HG02571 (cell line): ENCODE measurements at regions not wholly inside any gene's neighbourhood (a gene's known extent, or its start where the extent isn't known, plus 50 kb on each side); places are given as distances from the start of the nearest gene placed in this dataset.

Experiments used
- ATAC-seq: cut with Tn5 transposase; IDR thresholded peaks from one replicate; pipeline ENCODE4 v1.9.1; 2021; ENCODE audit warnings: mild to moderate bottlenecking, moderate library complexity; ENCODE audit not compliant: unreplicated experiment

- no peak for ATAC-seq
Measured at GRCh38 chr3:19093084-19093483, 55.2 kb upstream of the KCNH8 start.

GRCh38 chr3:19077388-19077787, 70.9 kb upstream of the KCNH8 start:
- no peak for ATAC-seq

GRCh38 chr3:19075037-19075436, 73.3 kb upstream of the KCNH8 start:
- no peak for ATAC-seq

GRCh38 chr3:19074257-19074900, 73.9 kb upstream of the KCNH8 start:
- no peak for ATAC-seq

GRCh38 chr3:19073341-19074105, 74.8 kb upstream of the KCNH8 start:
- no peak for ATAC-seq

GRCh38 chr3:19070325-19070724, 78.0 kb upstream of the KCNH8 start:
- no peak for ATAC-seq

DNA sequence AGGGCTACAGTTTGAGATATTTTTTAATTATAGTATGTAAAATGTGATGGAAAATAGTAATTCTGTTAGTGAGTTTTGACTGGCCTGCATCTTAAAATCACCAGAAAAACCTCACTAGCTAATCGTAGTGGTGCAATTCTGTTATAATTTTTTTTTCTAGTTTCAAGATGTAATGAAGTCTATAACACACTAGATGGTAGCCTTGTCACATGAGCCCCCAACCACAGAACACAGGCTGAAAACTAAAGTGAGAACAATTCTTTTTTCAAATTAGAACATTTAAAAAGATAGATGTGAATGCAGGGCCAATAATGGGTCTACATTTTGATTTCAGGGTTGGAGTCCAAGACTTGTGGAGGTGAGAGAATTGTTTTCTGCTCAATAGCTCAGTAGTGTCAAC, 83.3 kb upstream of the KCNH8 start:
- no peak for ATAC-seq

DNA sequence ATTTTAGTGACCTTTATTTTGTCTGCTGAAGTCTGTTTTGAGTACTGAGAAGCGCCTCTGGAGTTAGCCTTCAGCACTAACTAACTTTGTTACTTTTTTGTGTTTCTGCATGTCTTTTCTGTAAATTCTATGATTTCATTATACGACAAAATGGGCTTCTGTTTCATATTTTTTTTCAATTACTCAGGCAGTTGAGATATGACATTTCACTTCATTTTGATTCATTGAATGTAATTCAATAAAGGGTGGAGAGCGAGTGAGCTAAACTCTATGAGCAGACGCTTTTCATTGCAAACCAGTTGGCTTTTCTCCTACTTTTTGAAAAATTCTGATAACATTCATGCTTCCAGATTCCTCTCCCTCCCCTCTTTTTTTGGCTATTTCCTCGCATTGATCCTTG, 84.4 kb upstream of the KCNH8 start:
- ATAC-seq: no peak

DNA sequence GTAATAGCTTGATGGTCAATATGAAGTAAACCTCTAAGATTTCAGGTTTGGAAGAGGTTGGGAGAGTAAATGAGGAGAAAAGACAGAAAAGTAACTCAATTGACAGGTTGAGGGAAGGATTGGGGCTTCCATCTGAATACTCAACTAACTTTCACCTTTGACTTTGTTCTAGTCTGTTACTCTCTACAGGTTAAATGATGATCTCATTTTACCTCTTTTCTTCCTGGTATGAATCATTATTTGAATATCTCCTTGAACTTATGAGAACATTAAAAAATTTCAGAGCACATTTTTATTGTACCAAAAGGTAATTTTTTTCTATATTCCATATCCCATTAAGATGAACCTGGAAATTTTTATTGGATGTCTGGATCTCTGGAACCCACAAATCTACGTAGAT, 87.9 kb upstream of the KCNH8 start:
- no peak for ATAC-seq

GRCh38 chr3:19052874-19053273, 95.4 kb upstream of the KCNH8 start:
- ATAC-seq: no peak

- no peak for ATAC-seq
Measured at GRCh38 chr3:19046440-19046839, 101.9 kb upstream of the KCNH8 start.

- no peak for ATAC-seq
Measured at GRCh38 chr3:19030522-19030839, 117.8 kb upstream of the KCNH8 start.

- ATAC-seq: no peak
Measured at GRCh38 chr3:19029837-19030521, 118.3 kb upstream of the KCNH8 start.

DNA sequence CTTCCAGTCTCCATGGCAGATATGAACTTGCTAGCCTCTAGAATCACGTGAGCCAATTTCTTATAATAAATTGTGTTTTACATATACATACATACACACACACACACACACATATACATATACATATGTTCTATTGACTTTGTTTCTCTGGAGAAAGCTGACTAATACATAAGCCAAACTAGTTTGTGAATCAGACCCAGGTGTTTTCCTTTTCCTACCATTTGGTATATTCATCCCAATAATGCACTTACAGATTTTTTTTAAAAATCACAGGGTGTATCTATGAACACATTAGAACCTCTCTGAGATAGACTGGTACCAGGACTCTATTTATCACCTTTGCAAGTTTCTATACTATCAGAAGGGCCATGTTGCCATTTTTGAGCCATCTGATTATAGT, 122.9 kb upstream of the KCNH8 start:
- ATAC-seq: no peak

- ATAC-seq: no peak
Measured at GRCh38 chr3:19022546-19022945, 125.8 kb upstream of the KCNH8 start.

DNA sequence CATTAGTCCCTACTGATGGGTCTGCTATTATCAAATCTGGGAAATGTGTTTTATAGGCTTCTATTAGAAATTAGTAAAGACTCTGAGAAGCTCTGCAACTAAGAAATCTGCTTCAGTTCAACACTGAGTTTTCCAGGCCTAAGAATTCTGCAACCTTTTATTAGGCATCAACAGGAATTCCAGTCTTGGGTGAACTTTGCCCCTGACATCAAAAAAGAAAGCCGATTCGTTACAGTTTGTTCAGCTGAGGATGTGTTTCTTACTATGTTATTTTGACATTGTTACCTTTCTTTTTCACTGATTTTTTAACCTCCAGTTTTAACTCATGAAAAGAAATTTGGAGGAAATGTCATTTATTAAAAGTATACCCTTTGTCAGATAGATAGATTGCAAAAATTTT, 131.5 kb upstream of the KCNH8 start:
- no peak for ATAC-seq

DNA sequence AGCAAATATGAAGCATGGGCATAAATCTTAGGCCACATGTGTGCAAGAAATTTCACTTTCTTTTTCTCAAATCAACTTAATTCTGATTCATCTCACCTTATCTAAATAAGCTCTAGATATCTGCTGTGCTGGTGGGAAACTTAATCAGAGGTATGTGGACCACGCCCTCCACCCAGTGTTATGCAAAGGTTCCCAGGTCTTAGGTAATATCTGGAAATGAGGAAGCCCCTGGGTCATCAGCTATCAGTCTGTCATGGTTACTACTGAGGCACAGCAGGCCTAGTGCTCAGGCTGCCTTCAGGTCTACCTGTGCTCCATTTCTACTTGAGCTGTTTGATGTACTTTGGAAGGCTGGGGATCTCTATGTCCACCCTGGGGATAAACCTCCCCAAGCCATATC, 134.4 kb upstream of the KCNH8 start:
- ATAC-seq: no peak

GRCh38 chr3:19012846-19013245, 135.5 kb upstream of the KCNH8 start:
- ATAC-seq: no peak

DNA sequence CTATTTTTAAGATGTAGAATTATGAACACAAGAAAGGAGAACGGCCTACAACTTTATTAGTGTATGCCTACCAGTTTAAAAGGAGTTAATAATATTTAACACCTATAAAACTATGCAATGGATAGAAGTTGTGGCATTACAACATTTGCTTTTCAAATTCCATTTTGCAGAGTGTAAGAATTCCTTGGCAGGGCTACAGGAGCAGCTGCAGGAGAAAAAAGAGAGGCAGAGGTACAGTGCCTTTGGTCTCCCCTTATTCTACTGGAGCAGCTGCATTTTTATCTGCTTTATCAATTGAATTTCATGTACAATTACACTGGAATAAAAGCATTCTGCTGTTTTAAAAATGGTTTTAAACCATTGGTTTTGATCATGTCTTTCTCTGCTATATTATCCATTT, 145.7 kb upstream of the KCNH8 start:
- no peak for ATAC-seq

DNA sequence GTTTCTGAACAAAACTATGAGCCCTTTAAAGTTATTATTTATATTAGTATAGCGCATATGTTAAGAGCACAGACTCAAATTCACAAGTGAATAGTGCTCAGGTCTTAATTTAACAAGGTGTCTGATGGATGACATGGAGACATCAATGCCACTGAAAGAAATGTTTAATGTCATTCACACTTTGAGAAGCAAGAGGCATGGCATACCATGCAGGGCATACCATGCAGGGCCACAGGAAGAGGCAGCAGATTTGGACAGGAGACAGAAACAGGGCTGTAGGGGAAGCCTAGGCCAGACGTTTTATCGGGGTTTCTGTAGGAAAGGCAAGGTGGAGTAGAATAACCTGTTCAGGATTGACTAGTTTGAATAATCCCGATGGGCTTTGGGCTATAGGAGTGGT, 150.2 kb upstream of the KCNH8 start:
- no peak for ATAC-seq

GRCh38 chr3:18992709-18993108, 155.6 kb upstream of the KCNH8 start:
- no peak for ATAC-seq

GRCh38 chr3:18989237-18989795, 159.0 kb upstream of the KCNH8 start:
- no peak for ATAC-seq
